ENCODE measurements at regions not wholly inside any gene's neighbourhood (a gene's known extent, or its start where the extent isn't known, plus 50 kb on each side); places are given as distances from the start of the nearest gene placed in this dataset.

DNA sequence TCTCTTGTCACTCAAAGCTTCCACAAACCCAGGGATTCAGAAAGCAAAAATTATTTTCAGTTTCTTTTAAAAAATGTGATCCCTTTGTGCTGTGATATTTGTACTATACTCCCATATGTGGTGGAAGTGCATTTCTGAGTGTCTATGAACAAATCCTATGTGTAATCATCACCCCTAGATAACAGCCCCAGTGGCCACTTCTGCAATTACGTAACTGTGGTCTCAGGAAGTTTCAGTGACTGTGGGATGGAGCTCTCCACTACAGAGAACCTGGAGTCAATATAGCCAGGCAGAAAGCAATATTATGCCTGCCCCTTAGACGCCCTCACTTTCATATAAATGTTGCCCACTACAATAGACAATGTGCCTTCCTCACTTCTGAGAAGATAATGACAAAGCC is 1101.7 kb upstream of the GHITM start:
- no peak overlapping the region for H2AFZ ChIP-seq (ENCODE audit: low read length)
- H3K4me2 ChIP-seq (ENCODE audit: low read length), result no peak overlapping the region
- no peaks in the 10 kb centered on the region for H3K79me2 ChIP-seq (ENCODE audit: low read length)
- no peak overlapping the region for H3K4me3 ChIP-seq (ENCODE audit: low read length)
- H3K27me3 ChIP-seq (ENCODE audit: low read length), result no peaks in the 10 kb centered on the region
- H3K4me1 ChIP-seq (ENCODE audit: insufficient read depth, low read length), result no peaks in the 10 kb centered on the region
- no peaks in the 10 kb centered on the region for H4K20me1 ChIP-seq (ENCODE audit: low read length)
- TF ChIP-seq EZH2 (IDR thresholded peaks at IDR 0.05; ENCODE audit: low read length, unreplicated experiment) (no peak), CTCF (conservative IDR thresholded peaks at IDR 0.05; ENCODE audit: low read depth, low read length) (no peak), EZH2phosphoT487 (IDR thresholded peaks at IDR 0.05; ENCODE audit: borderline replicate concordance, low read length) (no peak)
- no peaks in the 10 kb centered on the region for H3K9me3 ChIP-seq (ENCODE audit: low read length)
- POLR2A ChIA-PET (ENCODE audit: unreplicated experiment), result no interaction called here
- no peak for ATAC-seq
- H3F3A ChIP-seq (ENCODE audit: low read length, unreplicated experiment), result no peaks in the 10 kb centered on the region
- H3K9me2 ChIP-seq (replicated peaks; ENCODE audit: low read length), result no peaks in the 10 kb centered on the region
- no peak overlapping the region for H3K27ac ChIP-seq (ENCODE audit: low read length)
- no peaks in the 10 kb centered on the region for H3K36me3 ChIP-seq (ENCODE audit: low read depth, low read length)
- no TSS peak for BruUV-seq (replicated peaks)
- intact Hi-C loops (cut with micrococcal nuclease), result no loop called here
- no peak overlapping the region for H3K9ac ChIP-seq (ENCODE audit: low read length)
- DNase-seq, result no peak
- CTCF ChIA-PET, result no interaction called here

- no peaks in the 10 kb centered on the region for H3K36me3 ChIP-seq (ENCODE audit: low read depth, low read length)
- TF ChIP-seq EZH2phosphoT487 (IDR thresholded peaks at IDR 0.05; ENCODE audit: borderline replicate concordance, low read length), result no peak
- TF ChIP-seq EZH2 (IDR thresholded peaks at IDR 0.05; ENCODE audit: low read length, unreplicated experiment), result no peak
- TF ChIP-seq CTCF (conservative IDR thresholded peaks at IDR 0.05; ENCODE audit: low read depth, low read length), result no peak
- H3K27ac ChIP-seq (ENCODE audit: low read length), result no peak overlapping the region
- POLR2A ChIA-PET (ENCODE audit: unreplicated experiment), result no interaction called here
- H3K27me3 ChIP-seq (ENCODE audit: low read length), result no peaks in the 10 kb centered on the region
- no peaks in the 10 kb centered on the region for H3K4me1 ChIP-seq (ENCODE audit: insufficient read depth, low read length)
- H2AFZ ChIP-seq (ENCODE audit: low read length), result no peak overlapping the region
- H3K9ac ChIP-seq (ENCODE audit: low read length), result no peak overlapping the region
- intact Hi-C loops (cut with micrococcal nuclease), result no loop called here
- no peaks in the 10 kb centered on the region for H3K9me3 ChIP-seq (ENCODE audit: low read length)
- no peaks in the 10 kb centered on the region for H4K20me1 ChIP-seq (ENCODE audit: low read length)
- no peak overlapping the region for H3K4me3 ChIP-seq (ENCODE audit: low read length)
- H3K4me2 ChIP-seq (ENCODE audit: low read length), result no peak overlapping the region
- no TSS peak for BruUV-seq (replicated peaks)
- H3K79me2 ChIP-seq (ENCODE audit: low read length), result no peaks in the 10 kb centered on the region
- DNase-seq (no peak), ATAC-seq (no peak)
- CTCF ChIA-PET, result no interaction called here
- no peaks in the 10 kb centered on the region for H3F3A ChIP-seq (ENCODE audit: low read length, unreplicated experiment)
- H3K9me2 ChIP-seq (replicated peaks; ENCODE audit: low read length), result no peaks in the 10 kb centered on the region
These were observed 1100.7 kb upstream of the GHITM start for GRCh38 chr10:83038631-83039030.

DNA sequence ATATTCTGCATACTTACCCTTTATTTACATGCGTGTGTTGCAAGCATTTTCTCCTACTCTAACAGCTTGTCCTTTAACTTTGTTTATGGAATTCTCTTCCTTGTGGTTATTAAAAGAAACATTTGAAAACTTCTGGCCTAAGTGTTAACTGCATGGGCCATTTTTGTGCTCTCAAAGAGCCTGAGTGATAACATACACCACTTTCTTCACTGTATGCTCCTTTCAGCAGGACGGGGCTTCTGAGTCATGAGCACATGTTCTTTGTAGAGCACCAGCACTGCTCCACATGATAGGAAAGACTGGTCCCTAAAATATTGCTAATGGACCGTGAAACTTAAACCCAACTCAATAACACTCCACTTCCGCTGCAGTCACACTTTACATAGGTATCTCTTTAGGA is 1093.6 kb upstream of the GHITM start:
- Histone ChIP-seq H3K4me1 (ENCODE audit: insufficient read depth, low read length) (no peaks in the 10 kb centered on the region), H3K9ac (ENCODE audit: low read length) (no peak overlapping the region), H4K20me1 (ENCODE audit: low read length) (no peaks in the 10 kb centered on the region), H3K27ac (ENCODE audit: low read length) (no peak overlapping the region), H3K27me3 (ENCODE audit: low read length) (no peaks in the 10 kb centered on the region), H3K4me3 (ENCODE audit: low read length) (no peak overlapping the region), H2AFZ (ENCODE audit: low read length) (no peak overlapping the region), H3K4me2 (ENCODE audit: low read length) (no peak overlapping the region), H3F3A (ENCODE audit: low read length, unreplicated experiment) (no peaks in the 10 kb centered on the region), H3K36me3 (ENCODE audit: low read depth, low read length) (no peaks in the 10 kb centered on the region), H3K9me2 (replicated peaks; ENCODE audit: low read length) (no peaks in the 10 kb centered on the region), H3K79me2 (ENCODE audit: low read length) (no peaks in the 10 kb centered on the region), H3K9me3 (ENCODE audit: low read length) (no peaks in the 10 kb centered on the region; the same call in 1 of the 2 replicates)
- BruUV-seq (replicated peaks), result no TSS peak
- TF ChIP-seq EZH2 (IDR thresholded peaks at IDR 0.05; ENCODE audit: low read length, unreplicated experiment) (no peak), EZH2phosphoT487 (IDR thresholded peaks at IDR 0.05; ENCODE audit: borderline replicate concordance, low read length) (no peak), CTCF (conservative IDR thresholded peaks at IDR 0.05; ENCODE audit: low read depth, low read length) (no peak)
- POLR2A ChIA-PET (ENCODE audit: unreplicated experiment), result no interaction called here
- CTCF ChIA-PET, result no interaction called here
- DNase-seq (no peak), ATAC-seq (no peak)
- intact Hi-C loops (cut with micrococcal nuclease), result no loop called here

Measured in PC-3 (cell line).